Activated B cell treated with CpG ODN at 0.5 μM for 24 hours (primary cell): ENCODE measurements at regions not wholly inside any gene's neighbourhood (a gene's known extent, or its start where the extent isn't known, plus 50 kb on each side); places are given as distances from the start of the nearest gene placed in this dataset.

Experiments used
- ATAC-seq: fragments of 200-7000 bp; cut with Tn5 transposase; one replicate; pipeline ENCODE4 v1.10.0; 2021; ENCODE audit warnings: low read depth, mild to moderate bottlenecking, moderate library complexity
- CTCF ChIA-PET: fragments of 350-600 bp; sonication (Branson Sonifier 250); formaldehyde crosslinking; loops from one replicate; lab custom pipeline; 2021; ENCODE audit warnings: antibody characterized with exemption; lab: Charles Lee
- POLR2A ChIA-PET: fragments of 350-600 bp; sonication (Branson Sonifier 250); formaldehyde crosslinking; loops from one replicate; lab custom pipeline; 2021; ENCODE audit warnings: antibody characterized with exemption; lab: Charles Lee
- DNase-seq: peaks from one replicate; pipeline ENCODE4 v3.0.0; 2022
- H3K27ac Mint-ChIP-seq: one replicate; pipeline ENCODE4 v1.8.0; 2020; ENCODE audit warnings: mixed read lengths
- H3K27me3 Mint-ChIP-seq: one replicate; pipeline ENCODE4 v1.8.0; 2021; ENCODE audit warnings: mixed read lengths
- H3K36me3 Mint-ChIP-seq: one replicate; pipeline ENCODE4 v1.8.0; 2021; ENCODE audit warnings: low read depth, mixed read lengths
- H3K4me1 Mint-ChIP-seq: one replicate; pipeline ENCODE4 v1.8.0; 2021; ENCODE audit warnings: mixed read lengths
- H3K4me3 Mint-ChIP-seq: one replicate; pipeline ENCODE4 v1.8.0; 2020; ENCODE audit warnings: mild to moderate bottlenecking, mixed read lengths
- H3K9me3 Mint-ChIP-seq: one replicate; pipeline ENCODE4 v1.8.0; 2020; ENCODE audit warnings: mixed read lengths
- CTCF ChIP-seq: fragments of 200-600 bp; IDR thresholded peaks from one replicate; pipeline ENCODE4 v1.8.0; 2022; ENCODE audit warnings: antibody characterized with exemption, mild to moderate bottlenecking
- intact Hi-C: fragments of 100-400 bp; cut with micrococcal nuclease; formaldehyde crosslinking; loops from one replicate; pipeline ENCODE4 v1.15.1; 2024

- CTCF ChIA-PET: no interaction called here
- Mint-ChIP-seq H3K27me3 (no peaks in the 10 kb centered on the region), H3K36me3 (no peaks in the 10 kb centered on the region)
These were observed 520.5 kb upstream of the TMPO start for GRCh38 chr12:97994746-97995484.

GRCh38 chr12:97995559-97995958 lies 519.8 kb upstream of the TMPO start:
- Mint-ChIP-seq H3K9me3 (peaks cover 6% of the 10 kb centered on the region), H3K36me3 (no peaks in the 10 kb centered on the region), H3K4me3 (no peak overlapping the region), H3K4me1 (no peaks in the 10 kb centered on the region), H3K27ac (no peak overlapping the region), H3K27me3 (no peaks in the 10 kb centered on the region)
- POLR2A ChIA-PET: no interaction called here
- intact Hi-C loops: no loop called here
- TF ChIP-seq CTCF: no peak
- no peak for DNase-seq
- ATAC-seq: no peak
- CTCF ChIA-PET: no interaction called here

More at GRCh38 chr12:97994746-97995484, 520.5 kb upstream of the TMPO start:
- no peak overlapping the region for H3K27ac Mint-ChIP-seq
- DNase-seq: no peak
- TF ChIP-seq CTCF: no peak
- POLR2A ChIA-PET: no interaction called here
- intact Hi-C loops: no loop called here
- no peak overlapping the region for H3K4me3 Mint-ChIP-seq
- no peaks in the 10 kb centered on the region for H3K4me1 Mint-ChIP-seq
- H3K9me3 Mint-ChIP-seq: peaks cover 6% of the 10 kb centered on the region
- no peak for ATAC-seq

GRCh38 chr12:98001430-98001829 lies 514.0 kb upstream of the TMPO start:
- intact Hi-C loops: loop anchor here (10.0 kb wide), 1 partner anchor 1017 kb away; no protein-coding TSS in a partner anchor
- Mint-ChIP-seq H3K4me3 (no peak overlapping the region), H3K27ac (no peak overlapping the region), H3K9me3 (no peaks in the 10 kb centered on the region), H3K4me1 (no peaks in the 10 kb centered on the region), H3K27me3 (peaks cover 6% of the 10 kb centered on the region), H3K36me3 (no peaks in the 10 kb centered on the region)
- DNase-seq: no peak
- no peak for TF ChIP-seq CTCF
- CTCF ChIA-PET: no interaction called here
- no peak for ATAC-seq
- POLR2A ChIA-PET: no interaction called here

- Mint-ChIP-seq H3K4me3 (no peak overlapping the region), H3K36me3 (no peaks in the 10 kb centered on the region), H3K27ac (no peak overlapping the region), H3K4me1 (no peaks in the 10 kb centered on the region), H3K9me3 (peaks cover under 1% of the 10 kb centered on the region), H3K27me3 (peaks cover 6% of the 10 kb centered on the region)
- no peak for TF ChIP-seq CTCF
- POLR2A ChIA-PET: no interaction called here
- intact Hi-C loops: loop anchor here (1.0 to 10.0 kb wide), 3 partner anchors 854 to 1425 kb away; no protein-coding TSS in a partner anchor
- CTCF ChIA-PET: interaction anchor here (0.6 to 1.0 kb wide), 2 partner anchors 247 to 1426 kb away, joined by 3 read pairs; no protein-coding TSS in a partner anchor
- ATAC-seq (peak; percentile 28), DNase-seq (no peak)
These were observed 512.4 kb upstream of the TMPO start for GRCh38 chr12:98002887-98003493.

- Mint-ChIP-seq H3K4me3 (no peak overlapping the region), H3K4me1 (no peaks in the 10 kb centered on the region), H3K27ac (no peak overlapping the region), H3K9me3 (peaks cover 6% of the 10 kb centered on the region), H3K27me3 (peaks cover 5% of the 10 kb centered on the region), H3K36me3 (no peaks in the 10 kb centered on the region)
- POLR2A ChIA-PET: no interaction called here
- TF ChIP-seq CTCF: no peak
- DNase-seq (no peak), ATAC-seq (no peak)
- intact Hi-C loops: loop anchor here (10.0 kb wide), 1 partner anchor 1023 kb away; no protein-coding TSS in a partner anchor
- CTCF ChIA-PET: no interaction called here
These were observed 507.4 kb upstream of the TMPO start for GRCh38 chr12:98007963-98008362.
